Liver (tissue), 8 donors: ENCODE measurements at regions not wholly inside any gene's neighbourhood (a gene's known extent, or its start where the extent isn't known, plus 50 kb on each side); places are given as distances from the start of the nearest gene placed in this dataset.

Experiments
- DNase-seq: peaks from one replicate; pipeline ENCODE4 v3.0.0-alpha.2; 2017; ENCODE audit warnings: low spot score
- H3K27ac ChIP-seq, 2 donors: one replicate each; pipeline ENCODE4 v1.7.0; 2013; ENCODE audit warnings: inconsistent platforms in 2 of 2, low read length in 2 of 2, control low read depth in 1 of 2, low read depth in 1 of 2, mild to moderate bottlenecking in 1 of 2
- H3K27me3 ChIP-seq, 4 donors: one replicate each; pipeline versions ENCODE4 v1.6.1 to v1.7.0; 2013; ENCODE audit warnings: low read length in 3 of 4, inconsistent platforms in 1 of 4, mild to moderate bottlenecking in 1 of 4, moderate library complexity in 1 of 4; ENCODE audit not compliant: control insufficient read depth in 4 of 4, insufficient read depth in 4 of 4
- H3K36me3 ChIP-seq, 4 donors: one replicate each; pipeline versions ENCODE4 v1.6.1 to v1.7.0; 2013; ENCODE audit warnings: low read length in 3 of 4, mild to moderate bottlenecking in 3 of 4, low read depth in 1 of 4, moderate library complexity in 1 of 4; ENCODE audit not compliant: control insufficient read depth in 4 of 4, insufficient read depth in 3 of 4
- H3K4me1 ChIP-seq, 4 donors: one replicate each; pipeline versions ENCODE4 v1.6.1 to v1.7.0; 2013; ENCODE audit warnings: low read length in 3 of 4, mild to moderate bottlenecking in 3 of 4, moderate library complexity in 1 of 4; ENCODE audit not compliant: control insufficient read depth in 4 of 4, insufficient read depth in 4 of 4
- H3K4me3 ChIP-seq, 3 donors: one replicate each; pipeline versions ENCODE4 v1.6.1 to v1.7.0; 2013; ENCODE audit warnings: low read length in 3 of 3, control low read depth in 1 of 3, low read depth in 1 of 3, mild to moderate bottlenecking in 1 of 3
- H3K9ac ChIP-seq, 2 donors: one replicate each; pipeline ENCODE4 v1.7.0; 2013; ENCODE audit warnings: low read length in 2 of 2, mild to moderate bottlenecking in 2 of 2, moderate library complexity in 2 of 2, control low read depth in 1 of 2, low read depth in 1 of 2
- H3K9me3 ChIP-seq, 4 donors: one replicate each; pipeline versions ENCODE4 v1.6.1 to v1.7.0; 2013; ENCODE audit warnings: low read length in 3 of 4; ENCODE audit not compliant: control insufficient read depth in 4 of 4
- EGR1 ChIP-seq, 2 donors: IDR thresholded peaks; 2 replicates each; pipeline ENCODE4 v1.6.1; 2016 to 2018; ENCODE audit warnings: antibody characterized with exemption in 2 of 2, low read depth in 2 of 2
- FOXA1 ChIP-seq: IDR thresholded peaks from 2 replicates; pipeline ENCODE4 v1.6.1; 2016; ENCODE audit warnings: antibody characterized with exemption
- FOXA2 ChIP-seq: IDR thresholded peaks from 2 replicates; pipeline ENCODE4 v1.6.1; 2016; ENCODE audit warnings: antibody characterized with exemption
- GABPA ChIP-seq, 2 donors: IDR thresholded peaks in 1 of 2; conservative IDR thresholded peaks in 1 of 2; 2 replicates each; pipeline ENCODE4 v1.6.1; 2016; ENCODE audit warnings: antibody characterized with exemption in 2 of 2, mild to moderate bottlenecking in 1 of 2, moderate library complexity in 1 of 2
- HNF4G ChIP-seq: IDR thresholded peaks from 2 replicates; pipeline ENCODE4 v1.6.1; 2016; ENCODE audit warnings: antibody characterized with exemption
- JUND ChIP-seq, 2 donors: IDR thresholded peaks; 2 replicates each; pipeline ENCODE4 v1.6.1; 2016; ENCODE audit warnings: antibody characterized with exemption in 2 of 2
- NR2F2 ChIP-seq: IDR thresholded peaks from 2 replicates; pipeline ENCODE4 v1.6.1; 2016; ENCODE audit warnings: antibody characterized with exemption
- RAD21 ChIP-seq, 2 donors: IDR thresholded peaks; 2 replicates each; pipeline ENCODE4 v1.6.1; 2016; ENCODE audit warnings: antibody characterized with exemption in 2 of 2, mild to moderate bottlenecking in 2 of 2
- RXRA ChIP-seq, 2 donors: IDR thresholded peaks; 2 replicates each; pipeline ENCODE4 v1.6.1; 2017 to 2018; ENCODE audit warnings: antibody characterized with exemption in 2 of 2, mild to moderate bottlenecking in 1 of 2
- SP1 ChIP-seq: IDR thresholded peaks from 2 replicates; pipeline ENCODE4 v1.6.1; 2018; ENCODE audit warnings: antibody characterized with exemption, mild to moderate bottlenecking
- WGBS: extraction: QIAGEN DNeasy Blood & Tissue Kit; methylation state at CpG from one replicate; pipeline ENCODE4 v1.1.7; 2013; 5-methylcytosine and 5-hydroxymethylcytosine counted together
- TF ChIP-seq, protein P1 (sequence below): IDR thresholded peaks from 2 replicates; pipeline ENCODE4 v1.6.1; 2016; ENCODE audit warnings: antibody characterized with exemption
- TF ChIP-seq, protein P2 (sequence below): IDR thresholded peaks from 2 replicates; pipeline ENCODE4 v1.6.1; 2016; ENCODE audit warnings: antibody characterized with exemption, mild to moderate bottlenecking
- TF ChIP-seq, protein P3 (sequence below): IDR thresholded peaks from 2 replicates; pipeline ENCODE4 v1.6.1; 2016; ENCODE audit warnings: antibody characterized with exemption
- TF ChIP-seq, protein P4 (sequence below): IDR thresholded peaks from 2 replicates; pipeline ENCODE4 v1.6.1; 2016; ENCODE audit warnings: antibody characterized with exemption
- TF ChIP-seq, protein P5 (sequence below): fragments of 150-350 bp; IDR thresholded peaks from 2 replicates; pipeline ENCODE4 v1.5.1; 2017; ENCODE audit warnings: improper control_type of control experiment, low read depth, low read length; ENCODE audit not compliant: missing input control
- donor health status: healthy.
- donor health status: healthy.
- donor health status: healthy.
- donor health status: healthy.
- donor health status: healthy.

DNA sequence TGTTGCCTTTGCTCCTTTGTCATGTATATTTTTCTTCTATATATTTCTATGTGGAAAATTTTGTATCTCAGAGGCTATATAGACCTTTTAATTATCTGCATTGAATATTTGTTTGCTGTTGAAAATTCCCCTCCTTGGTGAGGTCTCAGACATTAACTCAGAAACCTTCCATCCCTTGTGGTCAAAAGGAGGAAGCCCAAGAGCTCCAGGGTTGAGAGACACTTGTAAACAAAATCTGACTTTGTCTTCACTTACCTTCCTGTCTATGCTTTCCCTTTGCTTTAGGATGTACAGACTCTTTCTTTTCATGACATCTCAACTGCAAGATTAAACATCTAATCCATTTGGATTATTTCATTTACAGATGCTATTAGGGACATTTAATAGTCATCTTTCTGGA is 157.5 kb downstream of the PCDH20 start:
- no peaks in the 10 kb centered on the region for H3K9me3 ChIP-seq
- H3K4me1 ChIP-seq = no peaks in the 10 kb centered on the region
- no peak overlapping the region for H3K9ac ChIP-seq
- H3K27ac ChIP-seq = no peak overlapping the region
- H3K36me3 ChIP-seq = no peaks in the 10 kb centered on the region
- no peak overlapping the region for H3K4me3 ChIP-seq
- no peaks in the 10 kb centered on the region for H3K27me3 ChIP-seq
- TF ChIP-seq JUND (IDR thresholded peaks at IDR 0.05) = no peak
- DNase-seq = no peak

DNA sequence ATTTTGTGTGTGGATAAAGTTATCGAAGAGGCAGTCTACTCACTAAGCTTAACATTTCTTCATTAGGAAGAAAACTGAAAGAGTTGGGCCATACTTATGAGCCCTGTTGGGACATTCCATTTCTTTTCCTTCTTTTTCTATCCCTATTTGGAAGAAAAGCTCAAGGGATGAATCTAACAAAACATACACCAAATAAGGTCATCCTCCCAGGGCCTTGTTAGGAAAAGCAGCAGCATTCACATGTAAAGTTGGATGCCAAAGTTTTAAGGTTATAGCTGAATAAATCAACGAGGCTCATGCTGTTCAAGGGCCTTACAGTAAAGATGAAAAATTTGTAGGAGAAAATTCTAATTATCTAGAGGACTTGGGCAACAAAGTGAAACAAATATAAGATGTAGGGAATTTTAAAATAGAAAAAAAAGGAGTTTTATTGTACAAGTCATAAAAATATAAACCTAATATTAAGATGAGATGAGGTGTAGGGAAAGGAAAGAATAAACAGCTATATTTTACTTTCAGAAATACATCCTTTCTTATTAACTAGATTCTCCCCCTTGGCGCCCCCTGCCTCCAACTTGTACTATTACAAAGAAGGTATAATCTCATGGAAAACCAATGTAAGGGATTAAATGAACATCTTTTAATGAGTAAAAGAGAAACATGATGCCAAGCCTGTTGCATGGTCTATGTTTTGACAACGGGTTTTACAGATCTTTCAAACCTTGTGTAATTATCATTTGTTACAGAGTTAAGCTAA is 160.4 kb downstream of the PCDH20 start:
- 50% methylated on average over 4 of the region's 4 CpGs for WGBS
- no peaks in the 10 kb centered on the region for H3K4me1 ChIP-seq
- H3K36me3 ChIP-seq = no peaks in the 10 kb centered on the region
- no peak overlapping the region for H3K9ac ChIP-seq
- no peaks in the 10 kb centered on the region for H3K9me3 ChIP-seq
- H3K4me3 ChIP-seq = no peak overlapping the region
- no peak overlapping the region for H3K27ac ChIP-seq
- DNase-seq = no peak
- no peaks in the 10 kb centered on the region for H3K27me3 ChIP-seq
- TF ChIP-seq FOXA1 (no peak), FOXA2 (no peak), SP1 (no peak), EGR1 (IDR thresholded peaks at IDR 0.05; ENCODE audit: low read depth in 2 of 2) (no peak), HNF4G (no peak), GABPA (IDR thresholded peaks at IDR 0.05 in 1 of 2, conservative IDR thresholded peaks at IDR 0.05 in 1 of 2) (no peak), RXRA (IDR thresholded peaks at IDR 0.05) (no peak), JUND (IDR thresholded peaks at IDR 0.05) (no peak), RAD21 (IDR thresholded peaks at IDR 0.05) (no peak), NR2F2 (no peak)
- TF ChIP-seq, protein P1, sequence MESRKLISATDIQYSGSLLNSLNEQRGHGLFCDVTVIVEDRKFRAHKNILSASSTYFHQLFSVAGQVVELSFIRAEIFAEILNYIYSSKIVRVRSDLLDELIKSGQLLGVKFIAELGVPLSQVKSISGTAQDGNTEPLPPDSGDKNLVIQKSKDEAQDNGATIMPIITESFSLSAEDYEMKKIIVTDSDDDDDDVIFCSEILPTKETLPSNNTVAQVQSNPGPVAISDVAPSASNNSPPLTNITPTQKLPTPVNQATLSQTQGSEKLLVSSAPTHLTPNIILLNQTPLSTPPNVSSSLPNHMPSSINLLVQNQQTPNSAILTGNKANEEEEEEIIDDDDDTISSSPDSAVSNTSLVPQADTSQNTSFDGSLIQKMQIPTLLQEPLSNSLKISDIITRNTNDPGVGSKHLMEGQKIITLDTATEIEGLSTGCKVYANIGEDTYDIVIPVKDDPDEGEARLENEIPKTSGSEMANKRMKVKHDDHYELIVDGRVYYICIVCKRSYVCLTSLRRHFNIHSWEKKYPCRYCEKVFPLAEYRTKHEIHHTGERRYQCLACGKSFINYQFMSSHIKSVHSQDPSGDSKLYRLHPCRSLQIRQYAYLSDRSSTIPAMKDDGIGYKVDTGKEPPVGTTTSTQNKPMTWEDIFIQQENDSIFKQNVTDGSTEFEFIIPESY = no peak
- TF ChIP-seq, protein P2, sequence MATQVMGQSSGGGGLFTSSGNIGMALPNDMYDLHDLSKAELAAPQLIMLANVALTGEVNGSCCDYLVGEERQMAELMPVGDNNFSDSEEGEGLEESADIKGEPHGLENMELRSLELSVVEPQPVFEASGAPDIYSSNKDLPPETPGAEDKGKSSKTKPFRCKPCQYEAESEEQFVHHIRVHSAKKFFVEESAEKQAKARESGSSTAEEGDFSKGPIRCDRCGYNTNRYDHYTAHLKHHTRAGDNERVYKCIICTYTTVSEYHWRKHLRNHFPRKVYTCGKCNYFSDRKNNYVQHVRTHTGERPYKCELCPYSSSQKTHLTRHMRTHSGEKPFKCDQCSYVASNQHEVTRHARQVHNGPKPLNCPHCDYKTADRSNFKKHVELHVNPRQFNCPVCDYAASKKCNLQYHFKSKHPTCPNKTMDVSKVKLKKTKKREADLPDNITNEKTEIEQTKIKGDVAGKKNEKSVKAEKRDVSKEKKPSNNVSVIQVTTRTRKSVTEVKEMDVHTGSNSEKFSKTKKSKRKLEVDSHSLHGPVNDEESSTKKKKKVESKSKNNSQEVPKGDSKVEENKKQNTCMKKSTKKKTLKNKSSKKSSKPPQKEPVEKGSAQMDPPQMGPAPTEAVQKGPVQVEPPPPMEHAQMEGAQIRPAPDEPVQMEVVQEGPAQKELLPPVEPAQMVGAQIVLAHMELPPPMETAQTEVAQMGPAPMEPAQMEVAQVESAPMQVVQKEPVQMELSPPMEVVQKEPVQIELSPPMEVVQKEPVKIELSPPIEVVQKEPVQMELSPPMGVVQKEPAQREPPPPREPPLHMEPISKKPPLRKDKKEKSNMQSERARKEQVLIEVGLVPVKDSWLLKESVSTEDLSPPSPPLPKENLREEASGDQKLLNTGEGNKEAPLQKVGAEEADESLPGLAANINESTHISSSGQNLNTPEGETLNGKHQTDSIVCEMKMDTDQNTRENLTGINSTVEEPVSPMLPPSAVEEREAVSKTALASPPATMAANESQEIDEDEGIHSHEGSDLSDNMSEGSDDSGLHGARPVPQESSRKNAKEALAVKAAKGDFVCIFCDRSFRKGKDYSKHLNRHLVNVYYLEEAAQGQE = no peak
- TF ChIP-seq, protein P3, sequence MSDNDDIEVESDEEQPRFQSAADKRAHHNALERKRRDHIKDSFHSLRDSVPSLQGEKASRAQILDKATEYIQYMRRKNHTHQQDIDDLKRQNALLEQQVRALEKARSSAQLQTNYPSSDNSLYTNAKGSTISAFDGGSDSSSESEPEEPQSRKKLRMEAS = no peak
- TF ChIP-seq, protein P4, sequence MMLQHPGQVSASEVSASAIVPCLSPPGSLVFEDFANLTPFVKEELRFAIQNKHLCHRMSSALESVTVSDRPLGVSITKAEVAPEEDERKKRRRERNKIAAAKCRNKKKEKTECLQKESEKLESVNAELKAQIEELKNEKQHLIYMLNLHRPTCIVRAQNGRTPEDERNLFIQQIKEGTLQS = no peak
- TF ChIP-seq, protein P5, sequence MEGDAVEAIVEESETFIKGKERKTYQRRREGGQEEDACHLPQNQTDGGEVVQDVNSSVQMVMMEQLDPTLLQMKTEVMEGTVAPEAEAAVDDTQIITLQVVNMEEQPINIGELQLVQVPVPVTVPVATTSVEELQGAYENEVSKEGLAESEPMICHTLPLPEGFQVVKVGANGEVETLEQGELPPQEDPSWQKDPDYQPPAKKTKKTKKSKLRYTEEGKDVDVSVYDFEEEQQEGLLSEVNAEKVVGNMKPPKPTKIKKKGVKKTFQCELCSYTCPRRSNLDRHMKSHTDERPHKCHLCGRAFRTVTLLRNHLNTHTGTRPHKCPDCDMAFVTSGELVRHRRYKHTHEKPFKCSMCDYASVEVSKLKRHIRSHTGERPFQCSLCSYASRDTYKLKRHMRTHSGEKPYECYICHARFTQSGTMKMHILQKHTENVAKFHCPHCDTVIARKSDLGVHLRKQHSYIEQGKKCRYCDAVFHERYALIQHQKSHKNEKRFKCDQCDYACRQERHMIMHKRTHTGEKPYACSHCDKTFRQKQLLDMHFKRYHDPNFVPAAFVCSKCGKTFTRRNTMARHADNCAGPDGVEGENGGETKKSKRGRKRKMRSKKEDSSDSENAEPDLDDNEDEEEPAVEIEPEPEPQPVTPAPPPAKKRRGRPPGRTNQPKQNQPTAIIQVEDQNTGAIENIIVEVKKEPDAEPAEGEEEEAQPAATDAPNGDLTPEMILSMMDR = no peak
